MM.1S (cell line): ENCODE measurements at regions not wholly inside any gene's neighbourhood (a gene's known extent, or its start where the extent isn't known, plus 50 kb on each side); places are given as distances from the start of the nearest gene placed in this dataset.

Experiments used
- CTCF ChIP-seq: fragments of 300-600 bp; sonication (generic); IDR thresholded peaks from 2 replicates; pipeline ENCODE4 v1.5.1; 2016; ENCODE audit warnings: antibody characterized with exemption, low read length, mixed read lengths
- EZH2 ChIP-seq: fragments of 300-600 bp; sonication (generic); optimal IDR thresholded peaks from 2 replicates; pipeline ENCODE3; 2017; ENCODE audit warnings: low read depth, mild to moderate bottlenecking, antibody characterized with exemption, low read length, mixed read lengths
- EZH2phosphoT487 ChIP-seq: fragments of 300-600 bp; sonication (generic); IDR thresholded peaks from 2 replicates; pipeline ENCODE4 v1.6.1; 2018; ENCODE audit warnings: antibody characterized with exemption, low read length

- no peak for TF ChIP-seq CTCF
- no peak for TF ChIP-seq EZH2
- no peak for TF ChIP-seq EZH2phosphoT487
Measured at GRCh38 chr13:40113643-40114304, 458.3 kb downstream of the COG6 start.
